OCI-LY7 (cell line): ENCODE measurements at regions not wholly inside any gene's neighbourhood (a gene's known extent, or its start where the extent isn't known, plus 50 kb on each side); places are given as distances from the start of the nearest gene placed in this dataset.

Experiments
- CTCF ChIP-seq: fragments of 200-600 bp; sonication (generic); conservative IDR thresholded peaks from 2 replicates; pipeline ENCODE4 v1.5.1; 2014; ENCODE audit warnings: mild to moderate bottlenecking, antibody characterized with exemption, low read length, moderate library complexity, mixed read lengths
- EZH2phosphoT487 ChIP-seq: fragments of 200-600 bp; sonication (generic); IDR thresholded peaks from 2 replicates; pipeline ENCODE4 v1.6.1; 2018; ENCODE audit warnings: low read depth, borderline replicate concordance, mild to moderate bottlenecking, mixed run types, antibody characterized with exemption, low read length, moderate library complexity, mixed read lengths

- TF ChIP-seq EZH2phosphoT487 (no peak), CTCF (no peak)
Measured at GRCh38 chr15:29511663-29512062, 242.0 kb upstream of the NSMCE3 start.
